WTC11 (cell line): ENCODE measurements at regions not wholly inside any gene's neighbourhood (a gene's known extent, or its start where the extent isn't known, plus 50 kb on each side); places are given as distances from the start of the nearest gene placed in this dataset.

Experiments used
- ATAC-seq: fragments of 200-7000 bp; cut with Tn5 transposase; 2 replicates; pipeline ENCODE4 v1.10.0; 2021; ENCODE audit warnings: mild to moderate bottlenecking, moderate library complexity
- CTCF ChIA-PET: fragments of 300-600 bp; sonication (Branson Sonifier 250); formaldehyde crosslinking; loops from one replicate; lab custom pipeline; 2021; ENCODE audit warnings: antibody characterized with exemption; lab: Charles Lee
- POLR2A ChIA-PET: fragments of 350-600 bp; sonication (Branson Sonifier 250); formaldehyde crosslinking; loops from one replicate; lab custom pipeline; 2021; ENCODE audit warnings: antibody characterized with exemption; lab: Charles Lee
- DNase-seq: peaks from one replicate; pipeline ENCODE4 v3.0.0; 2021; ENCODE audit warnings: low spot score
- H3K27ac Mint-ChIP-seq: 2 replicates; pipeline ENCODE4 v1.8.0; 2021; ENCODE audit warnings: mixed read lengths
- H3K27me3 Mint-ChIP-seq: 2 replicates; pipeline ENCODE4 v1.8.0; 2021; ENCODE audit warnings: low read depth, mild to moderate bottlenecking, moderate library complexity, mixed read lengths
- H3K36me3 Mint-ChIP-seq: 2 replicates; pipeline ENCODE4 v1.8.0; 2021; ENCODE audit warnings: mixed read lengths
- H3K4me1 Mint-ChIP-seq: 2 replicates; pipeline ENCODE4 v1.8.0; 2022; ENCODE audit warnings: mixed read lengths
- H3K4me3 Mint-ChIP-seq: 2 replicates; pipeline ENCODE4 v1.8.0; 2021; ENCODE audit warnings: mild to moderate bottlenecking, moderate library complexity, mixed read lengths
- H3K9me3 Mint-ChIP-seq: 2 replicates; pipeline ENCODE4 v1.8.0; 2021; ENCODE audit warnings: mixed read lengths
- ATF2 ChIP-seq: sonication (generic); formaldehyde crosslinking; IDR thresholded peaks from 2 replicates; pipeline ENCODE4 v1.8.1; 2022; ENCODE audit warnings: low read depth, missing genetic modification reagents, borderline replicate concordance
- CBFB ChIP-seq: sonication (generic); formaldehyde crosslinking; IDR thresholded peaks from 2 replicates; pipeline ENCODE4 v1.8.1; 2022; ENCODE audit warnings: mild to moderate bottlenecking, low read depth, missing genetic modification reagents
- ELF4 ChIP-seq: sonication (generic); formaldehyde crosslinking; IDR thresholded peaks from 2 replicates; pipeline ENCODE4 v1.8.1; 2022; ENCODE audit warnings: low read depth, mild to moderate bottlenecking, moderate library complexity, missing genetic modification reagents
- FOXJ3 ChIP-seq: sonication (generic); formaldehyde crosslinking; IDR thresholded peaks from 2 replicates; pipeline ENCODE4 v1.9.0; 2021; ENCODE audit warnings: missing genetic modification reagents, mild to moderate bottlenecking, borderline replicate concordance
- JUN ChIP-seq: sonication (generic); formaldehyde crosslinking; IDR thresholded peaks from 2 replicates; pipeline ENCODE4 v1.8.0; 2023; ENCODE audit warnings: mild to moderate bottlenecking, missing genetic modification reagents
- MYBL2 ChIP-seq: sonication (generic); formaldehyde crosslinking; IDR thresholded peaks from 2 replicates; pipeline ENCODE4 v1.8.1; 2023; ENCODE audit warnings: mild to moderate bottlenecking, moderate library complexity, missing genetic modification reagents
- NFATC4 ChIP-seq: fragments of 250-450 bp; sonication (Bioruptor Pico); IDR thresholded peaks from 2 replicates; pipeline ENCODE4 v1.9.0; 2021; ENCODE audit warnings: mild to moderate bottlenecking
- NFYB ChIP-seq: sonication (generic); formaldehyde crosslinking; conservative IDR thresholded peaks from 2 replicates; pipeline ENCODE4 v1.8.0; 2022; ENCODE audit warnings: low read depth, missing genetic modification reagents
- SMAD4 ChIP-seq: sonication (generic); formaldehyde crosslinking; IDR thresholded peaks from 2 replicates; pipeline ENCODE4 v1.8.0; 2022; ENCODE audit warnings: mild to moderate bottlenecking, missing genetic modification reagents
- SOX15 ChIP-seq: fragments of 250-450 bp; sonication (Bioruptor Pico); IDR thresholded peaks from 2 replicates; pipeline ENCODE4 v1.9.0; 2021; ENCODE audit warnings: mild to moderate bottlenecking
- ZBTB21 ChIP-seq: sonication (generic); formaldehyde crosslinking; IDR thresholded peaks from 2 replicates; pipeline ENCODE4 v1.8.1; 2023; ENCODE audit warnings: mild to moderate bottlenecking, missing genetic modification reagents, borderline replicate concordance
- ZNF396 ChIP-seq: fragments of 250-450 bp; sonication (Bioruptor Pico); IDR thresholded peaks from 2 replicates; pipeline ENCODE4 v1.8.0; 2021; ENCODE audit warnings: mild to moderate bottlenecking, moderate library complexity, borderline replicate concordance
- ZNF423 ChIP-seq: fragments of 250-450 bp; sonication (Bioruptor Pico); IDR thresholded peaks from 2 replicates; pipeline ENCODE4 v2.1.2; 2022; ENCODE audit warnings: mild to moderate bottlenecking, moderate library complexity
- ZNF671 ChIP-seq: fragments of 250-450 bp; sonication (Bioruptor Pico); IDR thresholded peaks from 2 replicates; pipeline ENCODE4 v1.8.0; 2021; ENCODE audit warnings: mild to moderate bottlenecking
- TF ChIP-seq, protein P1 (sequence below): fragments of 200-600 bp; IDR thresholded peaks from 2 replicates; pipeline ENCODE4 v1.8.0; 2022; ENCODE audit warnings: antibody characterized with exemption
- TF ChIP-seq, protein P2 (sequence below): sonication (generic); formaldehyde crosslinking; IDR thresholded peaks from 2 replicates; pipeline ENCODE4 v1.8.1; 2023; ENCODE audit warnings: mild to moderate bottlenecking, missing genetic modification reagents, moderate library complexity
- TF ChIP-seq, protein P3 (sequence below): sonication (generic); formaldehyde crosslinking; IDR thresholded peaks from 2 replicates; pipeline ENCODE4 v1.8.1; 2023; ENCODE audit warnings: mild to moderate bottlenecking, missing genetic modification reagents
- TF ChIP-seq, protein P4 (sequence below): sonication (generic); formaldehyde crosslinking; IDR thresholded peaks from 2 replicates; pipeline ENCODE4 v1.8.0; 2022; ENCODE audit warnings: mild to moderate bottlenecking, missing genetic modification reagents
- TF ChIP-seq, protein P5 (sequence below): sonication (generic); formaldehyde crosslinking; IDR thresholded peaks from 2 replicates; pipeline ENCODE4 v1.8.0; 2022; ENCODE audit warnings: missing genetic modification reagents
- TF ChIP-seq, protein P6 (sequence below): sonication (generic); formaldehyde crosslinking; IDR thresholded peaks from 2 replicates; pipeline ENCODE4 v1.8.1; 2022; ENCODE audit warnings: mild to moderate bottlenecking, moderate library complexity, missing genetic modification reagents

- ATAC-seq (peak; percentile 93), DNase-seq (no peak)
- Mint-ChIP-seq H3K9me3 (0 out of 2 replicates have a peak, but pooled peaks cover 3% of the 10 kb centered on the region), H3K27me3 (no peaks in the 10 kb centered on the region; the same call in 1 of the 2 replicates), H3K27ac (no peak overlapping the region), H3K4me1 (no peaks in the 10 kb centered on the region), H3K4me3 (no peak overlapping the region), H3K36me3 (no peaks in the 10 kb centered on the region)
- POLR2A ChIA-PET: no interaction called here
- CTCF ChIA-PET: interaction anchor here (0.6 to 3.7 kb wide), 20 partner anchors 13 to 702 kb away, joined by 3 to 18 read pairs (median 4); no protein-coding TSS in a partner anchor
- TF ChIP-seq ZBTB21 (no peak), ZNF671 (CRISPR knock-in tag) (no peak)
- TF ChIP-seq, protein P1, sequence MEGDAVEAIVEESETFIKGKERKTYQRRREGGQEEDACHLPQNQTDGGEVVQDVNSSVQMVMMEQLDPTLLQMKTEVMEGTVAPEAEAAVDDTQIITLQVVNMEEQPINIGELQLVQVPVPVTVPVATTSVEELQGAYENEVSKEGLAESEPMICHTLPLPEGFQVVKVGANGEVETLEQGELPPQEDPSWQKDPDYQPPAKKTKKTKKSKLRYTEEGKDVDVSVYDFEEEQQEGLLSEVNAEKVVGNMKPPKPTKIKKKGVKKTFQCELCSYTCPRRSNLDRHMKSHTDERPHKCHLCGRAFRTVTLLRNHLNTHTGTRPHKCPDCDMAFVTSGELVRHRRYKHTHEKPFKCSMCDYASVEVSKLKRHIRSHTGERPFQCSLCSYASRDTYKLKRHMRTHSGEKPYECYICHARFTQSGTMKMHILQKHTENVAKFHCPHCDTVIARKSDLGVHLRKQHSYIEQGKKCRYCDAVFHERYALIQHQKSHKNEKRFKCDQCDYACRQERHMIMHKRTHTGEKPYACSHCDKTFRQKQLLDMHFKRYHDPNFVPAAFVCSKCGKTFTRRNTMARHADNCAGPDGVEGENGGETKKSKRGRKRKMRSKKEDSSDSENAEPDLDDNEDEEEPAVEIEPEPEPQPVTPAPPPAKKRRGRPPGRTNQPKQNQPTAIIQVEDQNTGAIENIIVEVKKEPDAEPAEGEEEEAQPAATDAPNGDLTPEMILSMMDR: peak; percentile 34; the same call in 1 of the 2 replicates
Observed at GRCh38 chr4:138522366-138522765, 280.2 kb upstream of the SLC7A11 start.

- H3K9me3 Mint-ChIP-seq: 0 out of 2 replicates have a peak, but pooled peaks cover 3% of the 10 kb centered on the region
- TF ChIP-seq NFYB: no peak
- TF ChIP-seq, protein P2, sequence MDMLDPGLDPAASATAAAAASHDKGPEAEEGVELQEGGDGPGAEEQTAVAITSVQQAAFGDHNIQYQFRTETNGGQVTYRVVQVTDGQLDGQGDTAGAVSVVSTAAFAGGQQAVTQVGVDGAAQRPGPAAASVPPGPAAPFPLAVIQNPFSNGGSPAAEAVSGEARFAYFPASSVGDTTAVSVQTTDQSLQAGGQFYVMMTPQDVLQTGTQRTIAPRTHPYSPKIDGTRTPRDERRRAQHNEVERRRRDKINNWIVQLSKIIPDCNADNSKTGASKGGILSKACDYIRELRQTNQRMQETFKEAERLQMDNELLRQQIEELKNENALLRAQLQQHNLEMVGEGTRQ: no peak
- TF ChIP-seq ZBTB21: no peak
- no peak for TF ChIP-seq ELF4
- no peak for TF ChIP-seq NFATC4 (CRISPR knock-in tag)
- TF ChIP-seq MYBL2 (CRISPR knock-in tag): no peak
- TF ChIP-seq, protein P3, sequence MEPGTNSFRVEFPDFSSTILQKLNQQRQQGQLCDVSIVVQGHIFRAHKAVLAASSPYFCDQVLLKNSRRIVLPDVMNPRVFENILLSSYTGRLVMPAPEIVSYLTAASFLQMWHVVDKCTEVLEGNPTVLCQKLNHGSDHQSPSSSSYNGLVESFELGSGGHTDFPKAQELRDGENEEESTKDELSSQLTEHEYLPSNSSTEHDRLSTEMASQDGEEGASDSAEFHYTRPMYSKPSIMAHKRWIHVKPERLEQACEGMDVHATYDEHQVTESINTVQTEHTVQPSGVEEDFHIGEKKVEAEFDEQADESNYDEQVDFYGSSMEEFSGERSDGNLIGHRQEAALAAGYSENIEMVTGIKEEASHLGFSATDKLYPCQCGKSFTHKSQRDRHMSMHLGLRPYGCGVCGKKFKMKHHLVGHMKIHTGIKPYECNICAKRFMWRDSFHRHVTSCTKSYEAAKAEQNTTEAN (CRISPR knock-in tag): no peak
- no peak for TF ChIP-seq ATF2 (CRISPR knock-in tag)
- TF ChIP-seq SOX15 (CRISPR knock-in tag): no peak
- TF ChIP-seq ZNF396 (CRISPR knock-in tag): no peak
- TF ChIP-seq, all 79 proteins: peak for 0
- no peak for ATAC-seq
- H3K27ac Mint-ChIP-seq: no peak overlapping the region
- H3K4me1 Mint-ChIP-seq: no peaks in the 10 kb centered on the region
- no peak for DNase-seq
- H3K4me3 Mint-ChIP-seq: no peak overlapping the region
- POLR2A ChIA-PET: no interaction called here
- CTCF ChIA-PET: interaction anchor here (0.6 to 3.7 kb wide), 21 partner anchors 14 to 702 kb away, joined by 3 to 18 read pairs (median 4); no protein-coding TSS in a partner anchor
- no peaks in the 10 kb centered on the region for H3K36me3 Mint-ChIP-seq
- H3K27me3 Mint-ChIP-seq: no peaks in the 10 kb centered on the region; the same call in 1 of the 2 replicates
Observed at GRCh38 chr4:138521809-138522208, 279.7 kb upstream of the SLC7A11 start.

- ChIA-PET CTCF (no interaction called here), POLR2A (no interaction called here)
- DNase-seq (no peak), ATAC-seq (no peak)
- no peaks in the 10 kb centered on the region for H3K36me3 Mint-ChIP-seq
- H3K9me3 Mint-ChIP-seq: 0 out of 2 replicates have a peak, but pooled peaks cover 3% of the 10 kb centered on the region
- H3K27ac Mint-ChIP-seq: no peak overlapping the region
- TF ChIP-seq CBFB (CRISPR knock-in tag) (no peak), SMAD4 (CRISPR knock-in tag) (no peak), FOXJ3 (CRISPR knock-in tag) (no peak), MYBL2 (CRISPR knock-in tag) (no peak), ZNF423 (CRISPR knock-in tag) (no peak), JUN (no peak)
- TF ChIP-seq, protein P4, sequence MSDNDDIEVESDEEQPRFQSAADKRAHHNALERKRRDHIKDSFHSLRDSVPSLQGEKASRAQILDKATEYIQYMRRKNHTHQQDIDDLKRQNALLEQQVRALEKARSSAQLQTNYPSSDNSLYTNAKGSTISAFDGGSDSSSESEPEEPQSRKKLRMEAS (CRISPR knock-in tag): no peak
- TF ChIP-seq, protein P5, sequence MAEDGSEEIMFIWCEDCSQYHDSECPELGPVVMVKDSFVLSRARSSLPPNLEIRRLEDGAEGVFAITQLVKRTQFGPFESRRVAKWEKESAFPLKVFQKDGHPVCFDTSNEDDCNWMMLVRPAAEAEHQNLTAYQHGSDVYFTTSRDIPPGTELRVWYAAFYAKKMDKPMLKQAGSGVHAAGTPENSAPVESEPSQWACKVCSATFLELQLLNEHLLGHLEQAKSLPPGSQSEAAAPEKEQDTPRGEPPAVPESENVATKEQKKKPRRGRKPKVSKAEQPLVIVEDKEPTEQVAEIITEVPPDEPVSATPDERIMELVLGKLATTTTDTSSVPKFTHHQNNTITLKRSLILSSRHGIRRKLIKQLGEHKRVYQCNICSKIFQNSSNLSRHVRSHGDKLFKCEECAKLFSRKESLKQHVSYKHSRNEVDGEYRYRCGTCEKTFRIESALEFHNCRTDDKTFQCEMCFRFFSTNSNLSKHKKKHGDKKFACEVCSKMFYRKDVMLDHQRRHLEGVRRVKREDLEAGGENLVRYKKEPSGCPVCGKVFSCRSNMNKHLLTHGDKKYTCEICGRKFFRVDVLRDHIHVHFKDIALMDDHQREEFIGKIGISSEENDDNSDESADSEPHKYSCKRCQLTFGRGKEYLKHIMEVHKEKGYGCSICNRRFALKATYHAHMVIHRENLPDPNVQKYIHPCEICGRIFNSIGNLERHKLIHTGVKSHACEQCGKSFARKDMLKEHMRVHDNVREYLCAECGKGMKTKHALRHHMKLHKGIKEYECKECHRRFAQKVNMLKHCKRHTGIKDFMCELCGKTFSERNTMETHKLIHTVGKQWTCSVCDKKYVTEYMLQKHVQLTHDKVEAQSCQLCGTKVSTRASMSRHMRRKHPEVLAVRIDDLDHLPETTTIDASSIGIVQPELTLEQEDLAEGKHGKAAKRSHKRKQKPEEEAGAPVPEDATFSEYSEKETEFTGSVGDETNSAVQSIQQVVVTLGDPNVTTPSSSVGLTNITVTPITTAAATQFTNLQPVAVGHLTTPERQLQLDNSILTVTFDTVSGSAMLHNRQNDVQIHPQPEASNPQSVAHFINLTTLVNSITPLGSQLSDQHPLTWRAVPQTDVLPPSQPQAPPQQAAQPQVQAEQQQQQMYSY (CRISPR knock-in tag): no peak
- TF ChIP-seq, protein P6, sequence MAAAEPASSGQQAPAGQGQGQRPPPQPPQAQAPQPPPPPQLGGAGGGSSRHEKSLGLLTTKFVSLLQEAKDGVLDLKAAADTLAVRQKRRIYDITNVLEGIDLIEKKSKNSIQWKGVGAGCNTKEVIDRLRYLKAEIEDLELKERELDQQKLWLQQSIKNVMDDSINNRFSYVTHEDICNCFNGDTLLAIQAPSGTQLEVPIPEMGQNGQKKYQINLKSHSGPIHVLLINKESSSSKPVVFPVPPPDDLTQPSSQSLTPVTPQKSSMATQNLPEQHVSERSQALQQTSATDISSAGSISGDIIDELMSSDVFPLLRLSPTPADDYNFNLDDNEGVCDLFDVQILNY: no peak
- H3K4me3 Mint-ChIP-seq: no peak overlapping the region
- no peaks in the 10 kb centered on the region; the same call in 1 of the 2 replicates for H3K27me3 Mint-ChIP-seq
- no peaks in the 10 kb centered on the region for H3K4me1 Mint-ChIP-seq
Observed at GRCh38 chr4:138519436-138519835, 277.3 kb upstream of the SLC7A11 start.
